ENCODE measurements at regions not wholly inside any gene's neighbourhood (a gene's known extent, or its start where the extent isn't known, plus 50 kb on each side); places are given as distances from the start of the nearest gene placed in this dataset.

GRCh38 chr2:181319286-181319685 is 137.9 kb upstream of the ITGA4 start:
- Histone ChIP-seq H3K9me1 (ENCODE audit: insufficient read depth, low read length) (no peaks in the 10 kb centered on the region), H3K18ac (ENCODE audit: low read depth, low read length) (no peak overlapping the region), H3K56ac (ENCODE audit: extremely low read depth, insufficient read depth, low read length) (no peak overlapping the region), H4K20me1 (ENCODE audit: insufficient read depth, low read length) (no peaks in the 10 kb centered on the region), H3K14ac (replicated peaks; ENCODE audit: low read depth, low read length) (no peak overlapping the region), H2BK15ac (ENCODE audit: low read depth, low read length) (no peak overlapping the region), H3K9ac (ENCODE audit: low read depth, low read length) (no peak overlapping the region), H3K4me3 (ENCODE audit: insufficient read depth, low read depth, low read length) (no peak overlapping the region), H2BK120ac (ENCODE audit: low read depth, low read length) (no peak overlapping the region), H3K79me1 (ENCODE audit: low read depth in 1 of 2, low read length in 2 of 2) (no peaks in the 10 kb centered on the region), H4K5ac (ENCODE audit: low read depth, low read length) (no peak overlapping the region), H2AFZ (replicated peaks; ENCODE audit: low read length, poor library complexity) (no peak overlapping the region), H3K27me3 (ENCODE audit: control insufficient read depth, insufficient read depth, low read length) (no peaks in the 10 kb centered on the region), H3K4ac (ENCODE audit: low read depth, low read length) (no peak overlapping the region), H4K8ac (ENCODE audit: low read depth in 2 of 2, low read length in 2 of 2) (no peak overlapping the region), H2BK20ac (ENCODE audit: low read depth, low read length) (no peak overlapping the region), H2AK9ac (replicated peaks; ENCODE audit: low read depth, low read length, poor library complexity) (no peak overlapping the region), H3K9me3 (ENCODE audit: control insufficient read depth, insufficient read depth, low read length) (no peaks in the 10 kb centered on the region), H3K4me2 (ENCODE audit: low read depth, low read length) (no peak overlapping the region), H3K27ac (ENCODE audit: insufficient read depth, low read length) (no peak overlapping the region), H3K23ac (ENCODE audit: low read depth, low read length) (no peak overlapping the region), H3K36me3 (ENCODE audit: control insufficient read depth, insufficient read depth, low read length) (no peaks in the 10 kb centered on the region), H2AK5ac (ENCODE audit: low read depth, low read length) (no peak overlapping the region), H4K91ac (ENCODE audit: insufficient read depth, low read depth, low read length) (no peak overlapping the region), H2BK5ac (ENCODE audit: low read depth, low read length, poor library complexity, severe bottlenecking) (no peak overlapping the region), H3K4me1 (ENCODE audit: control insufficient read depth, insufficient read depth, low read length) (no peaks in the 10 kb centered on the region)
- no TSS peak for BruUV-seq (replicated peaks)
- intact Hi-C loops (cut with micrococcal nuclease): no loop called here
- DNase-seq (no peak), ATAC-seq (ENCODE audit: low read depth) (no peak)
- dilution Hi-C loops (cut with HindIII; ENCODE audit: low sequenced_read_pairs, unreplicated experiment): no loop called here
- CTCF ChIA-PET: interaction anchor here (0.5 to 1.6 kb wide), 2 partner anchors 20 to 76 kb away, joined by 3 to 4 read pairs; no protein-coding TSS in a partner anchor
- in situ Hi-C loops (cut with MboI; ENCODE audit: low sequenced_read_pairs): no loop called here
- TF ChIP-seq CEBPB (IDR thresholded peaks at IDR 0.05; ENCODE audit: low read depth, low read length) (no peak), POLR2A (IDR thresholded peaks at IDR 0.05; ENCODE audit: low read depth, low read length) (no peak), RFX5 (IDR thresholded peaks at IDR 0.05; ENCODE audit: low read depth, low read length) (no peak), USF2 (IDR thresholded peaks at IDR 0.05; ENCODE audit: low read depth, low read length) (no peak), ELK1 (IDR thresholded peaks at IDR 0.05; ENCODE audit: borderline replicate concordance, low read depth, low read length) (no peak), RAD21 (IDR thresholded peaks at IDR 0.05; ENCODE audit: low read length) (no peak), SMC3 (IDR thresholded peaks at IDR 0.05; ENCODE audit: low read depth, low read length) (no peak), MAFK (IDR thresholded peaks at IDR 0.05; ENCODE audit: low read depth, low read length) (no peak), MAZ (IDR thresholded peaks at IDR 0.05; ENCODE audit: borderline replicate concordance, low read depth, low read length) (no peak), CHD1 (IDR thresholded peaks at IDR 0.05; ENCODE audit: low read depth, low read length) (no peak), NFE2L2 (IDR thresholded peaks at IDR 0.05; ENCODE audit: low read depth, low read length) (no peak), CTCF (conservative IDR thresholded peaks at IDR 0.05; ENCODE audit: low read depth, low read length) (no peak), RCOR1 (IDR thresholded peaks at IDR 0.05; ENCODE audit: insufficient replicate concordance, low read length) (no peak), FOS (IDR thresholded peaks at IDR 0.05; ENCODE audit: low read depth, low read length) (no peak)
- POLR2A ChIA-PET (ENCODE audit: unreplicated experiment): no interaction called here
